Thyroid gland (tissue), 4 donors: ENCODE measurements at regions not wholly inside any gene's neighbourhood (a gene's known extent, or its start where the extent isn't known, plus 50 kb on each side); places are given as distances from the start of the nearest gene placed in this dataset.

Source experiments
- DNase-seq, 2 donors: peaks; one replicate each; pipeline ENCODE4 v3.0.0-alpha.2; 2019
- H3K27ac ChIP-seq, 3 donors: fragments of 200-600 bp; sonication (generic); 1 replicate in 2 of 3; 2 replicates in 1 of 3; pipeline ENCODE4 v1.5.1; 2016 to 2019; ENCODE audit warnings: mild to moderate bottlenecking in 1 of 3, moderate library complexity in 1 of 3
- H3K27me3 ChIP-seq: fragments of 200-600 bp; sonication (generic); one replicate; pipeline ENCODE4 v1.5.1; 2019
- H3K36me3 ChIP-seq, 2 donors: fragments of 200-600 bp; sonication (generic); one replicate each; pipeline ENCODE4 v1.5.1; 2016 to 2019
- H3K4me1 ChIP-seq, 2 donors: fragments of 200-600 bp; sonication (generic); one replicate each; pipeline ENCODE4 v1.5.1; 2017 to 2019
- H3K4me3 ChIP-seq, 3 donors: fragments of 200-600 bp; sonication (generic); replicated peaks in 1 of 3; 1 replicate in 2 of 3; 2 replicates in 1 of 3; pipeline ENCODE4 v1.5.1; 2016; ENCODE audit warnings: mild to moderate bottlenecking in 1 of 3
- H3K9me3 ChIP-seq: fragments of 200-600 bp; sonication (generic); one replicate; pipeline ENCODE4 v1.5.1; 2017
- POLR2A ChIP-seq, 2 donors: fragments of 450-650 bp; IDR thresholded peaks; one replicate each; pipeline ENCODE4 v1.6.1; 2017; ENCODE audit warnings: antibody characterized with exemption in 2 of 2, mild to moderate bottlenecking in 2 of 2, moderate library complexity in 1 of 2
- WGBS, 2 donors: methylation state at CpG; one replicate each; pipeline ENCODE4 v1.1.5; 2017; 5-methylcytosine and 5-hydroxymethylcytosine counted together
- intact Hi-C: fragments of 100-400 bp; cut with DNase I; formaldehyde crosslinking; loops from one replicate; pipeline ENCODE4 v1.15.1; 2023
- TF ChIP-seq, protein P1 (sequence below), 6 experiments: fragments of 200-600 bp in 3 of 6; fragments of 450-650 bp in 3 of 6; sonication (generic) in 3 of 6; IDR thresholded peaks; one replicate each; pipeline ENCODE4 v1.5.1; 2016 to 2019; ENCODE audit warnings: antibody characterized with exemption in 6 of 6, mild to moderate bottlenecking in 2 of 6, inconsistent platforms in 1 of 6, moderate library complexity in 1 of 6

DNA sequence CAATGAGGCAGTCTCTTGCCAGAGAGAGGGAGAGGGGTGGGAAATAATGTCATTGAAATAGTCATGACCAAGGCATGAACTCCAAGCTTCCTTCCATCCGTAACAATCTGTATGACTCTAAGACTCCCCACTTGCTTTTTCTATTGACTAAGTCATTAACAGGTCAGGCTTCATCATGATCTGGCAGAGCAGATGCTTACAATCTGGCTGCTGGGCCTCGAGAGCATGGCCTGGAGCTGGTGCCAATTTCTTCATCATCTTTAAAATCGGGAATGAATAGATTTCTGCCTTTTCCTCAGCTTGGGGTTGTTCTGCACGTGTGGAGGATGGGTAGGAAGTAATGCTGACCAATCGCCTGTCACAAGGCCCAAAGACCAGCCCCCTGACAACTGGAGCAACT is 280.6 kb upstream of the CLNK start:
- Histone ChIP-seq H3K9me3 (no peaks in the 10 kb centered on the region), H3K27me3 (no peaks in the 10 kb centered on the region), H3K4me1 (no peaks in the 10 kb centered on the region), H3K36me3 (no peaks in the 10 kb centered on the region), H3K27ac (no peak overlapping the region), H3K4me3 (no peak overlapping the region)
- TF ChIP-seq, protein P1, sequence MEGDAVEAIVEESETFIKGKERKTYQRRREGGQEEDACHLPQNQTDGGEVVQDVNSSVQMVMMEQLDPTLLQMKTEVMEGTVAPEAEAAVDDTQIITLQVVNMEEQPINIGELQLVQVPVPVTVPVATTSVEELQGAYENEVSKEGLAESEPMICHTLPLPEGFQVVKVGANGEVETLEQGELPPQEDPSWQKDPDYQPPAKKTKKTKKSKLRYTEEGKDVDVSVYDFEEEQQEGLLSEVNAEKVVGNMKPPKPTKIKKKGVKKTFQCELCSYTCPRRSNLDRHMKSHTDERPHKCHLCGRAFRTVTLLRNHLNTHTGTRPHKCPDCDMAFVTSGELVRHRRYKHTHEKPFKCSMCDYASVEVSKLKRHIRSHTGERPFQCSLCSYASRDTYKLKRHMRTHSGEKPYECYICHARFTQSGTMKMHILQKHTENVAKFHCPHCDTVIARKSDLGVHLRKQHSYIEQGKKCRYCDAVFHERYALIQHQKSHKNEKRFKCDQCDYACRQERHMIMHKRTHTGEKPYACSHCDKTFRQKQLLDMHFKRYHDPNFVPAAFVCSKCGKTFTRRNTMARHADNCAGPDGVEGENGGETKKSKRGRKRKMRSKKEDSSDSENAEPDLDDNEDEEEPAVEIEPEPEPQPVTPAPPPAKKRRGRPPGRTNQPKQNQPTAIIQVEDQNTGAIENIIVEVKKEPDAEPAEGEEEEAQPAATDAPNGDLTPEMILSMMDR (IDR thresholded peaks at IDR 0.05), result no peak
- TF ChIP-seq POLR2A (IDR thresholded peaks at IDR 0.05), result no peak
- 73 to 79% methylated on average over 5 of the region's 5 CpGs for WGBS, 2 donors
- no peak for DNase-seq
- intact Hi-C loops, result no loop called here

DNA sequence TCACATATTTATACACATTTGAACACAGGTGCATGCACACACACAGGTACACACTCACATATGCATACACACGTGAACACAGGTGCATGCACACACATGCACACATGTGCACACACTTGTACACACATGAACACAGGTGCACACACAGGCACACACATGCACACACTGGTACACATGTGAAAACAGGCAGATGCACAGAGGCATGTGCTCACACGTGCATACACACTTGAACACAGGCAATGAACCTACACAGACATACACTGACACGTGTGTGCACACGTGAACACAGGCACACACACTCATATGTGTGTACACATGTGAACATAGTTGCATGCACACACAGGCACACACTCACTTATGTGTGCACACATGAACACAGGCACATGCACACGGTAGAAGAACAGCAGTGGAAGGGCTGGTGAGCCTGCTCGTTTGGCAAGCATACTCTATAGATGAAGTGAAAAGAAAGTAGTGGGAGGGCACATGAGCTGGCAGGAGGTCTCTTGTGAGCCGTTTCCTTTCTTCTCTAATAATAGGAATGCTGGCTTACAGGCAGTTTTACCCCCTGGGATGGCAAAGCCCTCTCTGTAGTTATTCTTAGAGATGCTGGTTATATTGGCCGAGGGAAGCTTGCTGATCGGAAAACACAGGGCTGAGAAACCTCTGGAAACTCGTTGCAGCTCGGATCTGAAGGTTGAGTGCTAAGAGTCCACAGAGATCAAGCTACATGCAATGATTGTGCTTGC is 279.6 kb upstream of the CLNK start:
- Histone ChIP-seq H3K4me1 (no peaks in the 10 kb centered on the region), H3K27ac (no peak overlapping the region), H3K9me3 (no peaks in the 10 kb centered on the region), H3K36me3 (no peaks in the 10 kb centered on the region), H3K27me3 (no peaks in the 10 kb centered on the region), H3K4me3 (no peak overlapping the region)
- intact Hi-C loops, result no loop called here
- DNase-seq, result no peak
- TF ChIP-seq, protein P1 (IDR thresholded peaks at IDR 0.05), result no peak
- TF ChIP-seq POLR2A (IDR thresholded peaks at IDR 0.05), result no peak
- WGBS, 2 donors, result 64% methylated on average over 11 of the region's 11 CpGs

DNA sequence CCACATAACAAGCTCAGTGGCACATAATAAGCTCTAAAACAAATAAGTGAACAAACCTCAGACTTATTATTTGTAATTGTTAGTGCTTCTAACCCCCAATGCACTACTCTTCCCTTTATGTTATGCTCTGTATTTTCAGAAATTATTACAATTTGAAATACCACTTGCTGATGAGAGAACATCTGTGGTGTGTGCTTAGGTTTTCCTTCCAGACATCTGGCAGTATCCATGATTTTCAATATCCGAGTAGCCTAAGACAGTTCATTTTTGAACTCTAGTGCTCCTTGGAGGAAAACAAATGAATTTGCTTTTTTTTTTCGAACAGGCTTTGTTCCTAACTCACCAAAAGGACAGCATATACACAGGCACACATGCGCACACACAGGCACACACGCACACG is 278.7 kb upstream of the CLNK start:
- Histone ChIP-seq H3K27me3 (no peaks in the 10 kb centered on the region), H3K4me1 (no peaks in the 10 kb centered on the region), H3K36me3 (no peaks in the 10 kb centered on the region), H3K4me3 (no peak overlapping the region), H3K9me3 (no peaks in the 10 kb centered on the region), H3K27ac (no peak overlapping the region)
- intact Hi-C loops, result no loop called here
- TF ChIP-seq POLR2A (IDR thresholded peaks at IDR 0.05), result no peak
- TF ChIP-seq, protein P1 (IDR thresholded peaks at IDR 0.05), result no peak
- WGBS, 2 donors, result 93% methylated on average over 5 of the region's 5 CpGs
- DNase-seq, result no peak

DNA sequence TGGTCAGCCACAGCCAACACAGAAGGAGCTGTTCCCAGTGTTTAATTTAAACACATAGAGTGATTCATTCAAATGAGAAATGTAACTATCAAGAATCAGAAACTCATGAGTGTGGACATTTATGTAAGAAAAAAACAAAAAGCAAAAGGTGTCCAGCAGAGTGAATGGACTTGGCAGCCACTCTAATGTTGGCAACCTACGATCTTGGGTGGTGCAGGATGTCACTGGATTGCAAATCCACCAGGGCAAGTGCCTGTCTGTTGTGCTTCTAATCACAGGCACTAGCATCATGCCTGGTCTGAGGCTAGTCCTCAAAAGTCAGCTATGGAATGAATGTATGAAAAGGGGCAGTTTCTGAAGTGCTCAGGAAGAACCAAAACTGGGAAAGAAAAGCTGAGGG is 277.7 kb upstream of the CLNK start:
- H3K4me3 ChIP-seq, result no peak overlapping the region
- 65 to 69% methylated on average over 1 of the region's 1 CpG for WGBS, 2 donors
- H3K27me3 ChIP-seq, result no peaks in the 10 kb centered on the region
- TF ChIP-seq POLR2A (IDR thresholded peaks at IDR 0.05), result no peak
- TF ChIP-seq, protein P1 (IDR thresholded peaks at IDR 0.05), result no peak
- H3K27ac ChIP-seq, result no peak overlapping the region
- no peaks in the 10 kb centered on the region for H3K9me3 ChIP-seq
- DNase-seq, result no peak
- intact Hi-C loops, result no loop called here
- H3K4me1 ChIP-seq, result no peaks in the 10 kb centered on the region
- no peaks in the 10 kb centered on the region for H3K36me3 ChIP-seq

DNA sequence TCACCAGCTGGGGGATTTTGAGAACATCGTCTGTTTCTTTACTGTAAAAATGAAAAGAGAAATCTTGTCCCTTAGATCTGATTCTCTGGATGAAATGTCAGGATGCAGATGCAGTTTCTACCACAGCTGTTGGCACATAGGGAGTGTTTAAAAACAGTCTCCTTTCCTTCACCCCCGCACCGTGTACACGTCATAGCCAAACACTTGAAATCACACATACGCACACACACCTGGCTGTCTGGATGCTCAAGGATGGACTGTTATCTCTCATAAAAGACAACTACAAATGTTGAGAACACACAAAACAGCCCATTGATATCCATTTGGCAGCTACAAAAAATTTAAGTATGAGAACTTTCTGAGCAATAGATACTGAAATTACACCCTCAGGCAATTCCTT is 275.8 kb upstream of the CLNK start:
- no peak overlapping the region for H3K27ac ChIP-seq
- no peaks in the 10 kb centered on the region for H3K4me1 ChIP-seq
- H3K4me3 ChIP-seq, result no peak overlapping the region
- H3K9me3 ChIP-seq, result no peaks in the 10 kb centered on the region
- no peaks in the 10 kb centered on the region for H3K36me3 ChIP-seq
- no peaks in the 10 kb centered on the region for H3K27me3 ChIP-seq
- DNase-seq, result no peak
- TF ChIP-seq, protein P1 (IDR thresholded peaks at IDR 0.05), result no peak
- TF ChIP-seq POLR2A (IDR thresholded peaks at IDR 0.05), result no peak
- intact Hi-C loops, result no loop called here
- 79 to 81% methylated on average over 5 of the region's 5 CpGs for WGBS, 2 donors
